Right atrium auricular region (tissue), 2 donors: ENCODE measurements at regions not wholly inside any gene's neighbourhood (a gene's known extent, or its start where the extent isn't known, plus 50 kb on each side); places are given as distances from the start of the nearest gene placed in this dataset.
"Not testable (repeated sequence)": the region's sequence is repeated elsewhere in the genome, so short reads cannot be mapped to it uniquely, and the experiment has no call there.

Source experiments
- DNase-seq: peaks from one replicate; pipeline ENCODE4 v3.0.0-alpha.2; 2019; ENCODE audit warnings: low spot score
- H3K27ac ChIP-seq, 2 donors: fragments of 200-600 bp; sonication (generic); 1 replicate in 1 of 2; 2 replicates in 1 of 2; pipeline ENCODE4 v1.5.1; 2016 to 2019
- H3K27me3 ChIP-seq, 2 donors: fragments of 200-600 bp; sonication (generic); one replicate each; pipeline versions ENCODE4 v1.5.1 to v1.6.0; 2017 to 2019
- H3K36me3 ChIP-seq: fragments of 200-600 bp; sonication (generic); one replicate; pipeline ENCODE4 v1.5.1; 2016
- H3K4me1 ChIP-seq, 2 donors: fragments of 200-600 bp; sonication (generic); one replicate each; pipeline versions ENCODE4 v1.5.1 to v1.6.0; 2017 to 2019
- H3K4me3 ChIP-seq, 2 donors: fragments of 200-600 bp; sonication (generic); 1 replicate in 1 of 2; 2 replicates in 1 of 2; pipeline ENCODE4 v1.5.1; 2017 to 2019; ENCODE audit warnings: mild to moderate bottlenecking in 1 of 2, moderate library complexity in 1 of 2
- H3K9me3 ChIP-seq, 2 donors: fragments of 200-600 bp; sonication (generic); one replicate each; pipeline ENCODE4 v1.5.1; 2019
- CTCF ChIP-seq, 2 donors: fragments of 200-600 bp; sonication (generic); IDR thresholded peaks; one replicate each; pipeline ENCODE4 v1.5.1; 2019; ENCODE audit warnings: antibody characterized with exemption in 2 of 2

DNA sequence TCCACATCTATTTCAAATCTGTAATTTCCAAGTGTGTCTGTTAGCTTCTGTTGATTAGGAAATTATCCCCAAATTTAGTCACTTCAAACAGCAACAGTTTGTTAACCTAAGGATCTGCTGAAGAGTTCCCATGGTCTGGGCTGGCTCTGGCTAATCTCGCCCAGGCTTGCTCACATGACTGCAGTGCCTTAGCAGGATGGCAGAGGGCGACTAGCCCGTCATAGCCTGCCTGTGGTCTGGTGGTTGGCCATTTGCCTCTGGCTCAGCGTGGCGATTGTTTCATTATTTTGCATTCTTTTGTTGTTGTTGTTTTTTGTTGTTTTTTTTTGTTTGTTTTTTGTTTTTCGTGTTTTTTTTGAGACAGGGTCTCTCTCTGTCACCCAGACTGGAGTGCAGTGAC lies 264.0 kb downstream of the TRIML1 start:
- no peaks in the 10 kb centered on the region for H3K36me3 ChIP-seq
- H3K4me3 ChIP-seq = no peak overlapping the region
- no peak for DNase-seq
- H3K27me3 ChIP-seq = no peaks in the 10 kb centered on the region
- no peak overlapping the region for H3K27ac ChIP-seq
- H3K4me1 ChIP-seq = peaks cover 0 to 5% of the 10 kb centered on the region in 2 donors
- no peaks in the 10 kb centered on the region for H3K9me3 ChIP-seq
- no peak for TF ChIP-seq CTCF (IDR thresholded peaks at IDR 0.05)

GRCh38 chr4:188405071-188405835 lies 266.0 kb downstream of the TRIML1 start:
- H3K27ac ChIP-seq, H3K4me1 ChIP-seq, H3K36me3 ChIP-seq, H3K9me3 ChIP-seq, H3K4me3 ChIP-seq, H3K27me3 ChIP-seq, DNase-seq: not testable (repeated sequence)

DNA sequence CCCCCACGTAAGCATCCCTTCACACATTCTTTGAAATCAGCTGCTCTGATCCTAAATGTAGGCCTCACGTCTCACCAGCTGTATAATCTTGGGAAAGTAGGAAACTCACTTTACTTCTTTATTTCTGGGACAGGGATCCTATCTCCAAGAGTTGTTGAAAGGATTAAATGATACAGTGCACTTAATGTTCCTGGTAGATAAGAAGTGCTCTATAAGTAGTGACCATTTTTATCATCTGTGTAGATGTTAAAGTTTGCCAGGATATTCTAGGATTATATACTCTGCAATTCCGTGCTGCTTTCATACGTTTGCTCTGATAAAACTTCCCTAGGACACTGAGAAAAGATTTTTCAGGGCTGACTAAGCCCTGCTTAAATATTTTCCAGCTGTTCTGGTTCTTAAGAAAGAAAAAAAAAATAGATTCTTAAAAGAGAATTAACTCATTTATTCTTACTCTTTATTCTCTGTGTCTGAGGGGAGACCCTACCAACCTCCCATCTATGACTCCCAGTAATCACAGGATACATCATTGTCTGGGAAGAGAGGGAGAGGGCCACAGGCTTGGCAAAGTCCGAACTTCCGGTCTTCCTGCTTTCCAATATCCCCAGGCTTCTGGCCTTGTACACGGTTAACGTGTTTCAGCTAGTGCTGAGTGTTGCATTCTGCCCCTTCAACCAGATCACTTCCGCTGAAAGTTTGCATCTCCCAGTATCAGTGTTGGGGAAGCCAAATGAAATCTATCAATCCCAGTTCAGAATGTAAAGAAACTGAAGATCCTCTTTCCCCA lies 269.2 kb downstream of the TRIML1 start:
- no peak for DNase-seq
- Histone ChIP-seq H3K9me3 (no peaks in the 10 kb centered on the region), H3K27me3 (no peaks in the 10 kb centered on the region), H3K4me1 (peaks cover 0 to 8% of the 10 kb centered on the region in 2 donors), H3K4me3 (no peak overlapping the region), H3K27ac (no peak overlapping the region), H3K36me3 (no peaks in the 10 kb centered on the region)
- no peak for TF ChIP-seq CTCF (IDR thresholded peaks at IDR 0.05)

GRCh38 chr4:188409851-188410250 lies 270.6 kb downstream of the TRIML1 start:
- no peaks in the 10 kb centered on the region for H3K9me3 ChIP-seq
- H3K27me3 ChIP-seq = no peaks in the 10 kb centered on the region
- no peak for DNase-seq
- peaks cover 0 to 8% of the 10 kb centered on the region in 2 donors for H3K4me1 ChIP-seq
- no peak for TF ChIP-seq CTCF (IDR thresholded peaks at IDR 0.05)
- no peak overlapping the region for H3K27ac ChIP-seq
- H3K4me3 ChIP-seq = no peak overlapping the region
- H3K36me3 ChIP-seq = no peaks in the 10 kb centered on the region

GRCh38 chr4:188411805-188412204 lies 272.6 kb downstream of the TRIML1 start:
- no peaks in the 10 kb centered on the region for H3K9me3 ChIP-seq
- no peak for TF ChIP-seq CTCF (IDR thresholded peaks at IDR 0.05)
- peaks cover 0 to 8% of the 10 kb centered on the region in 2 donors for H3K4me1 ChIP-seq
- no peaks in the 10 kb centered on the region for H3K27me3 ChIP-seq
- DNase-seq = no peak
- no peak overlapping the region for H3K4me3 ChIP-seq
- H3K36me3 ChIP-seq = no peaks in the 10 kb centered on the region
- no peak overlapping the region for H3K27ac ChIP-seq

- no peak for TF ChIP-seq CTCF (IDR thresholded peaks at IDR 0.05)
- Histone ChIP-seq H3K9me3 (no peaks in the 10 kb centered on the region), H3K27me3 (no peaks in the 10 kb centered on the region), H3K4me3 (no peak overlapping the region), H3K4me1 (peaks cover 0 to 8% of the 10 kb centered on the region in 2 donors), H3K27ac (no peak overlapping the region), H3K36me3 (no peaks in the 10 kb centered on the region)
- DNase-seq = no peak
Observed at GRCh38 chr4:188412499-188412898, 273.3 kb downstream of the TRIML1 start.
